GM18870 (cell line): ENCODE measurements at regions not wholly inside any gene's neighbourhood (a gene's known extent, or its start where the extent isn't known, plus 50 kb on each side); places are given as distances from the start of the nearest gene placed in this dataset.

Source experiments
- ATAC-seq: cut with Tn5 transposase; IDR thresholded peaks from one replicate; pipeline ENCODE4 v1.9.1; 2021; ENCODE audit warnings: moderate library complexity; ENCODE audit not compliant: unreplicated experiment

- ATAC-seq, result peak; percentile 80
Observed at GRCh38 chr17:57174591-57174990, 81.7 kb upstream of the MSI2 start.

- no peak for ATAC-seq
Observed at GRCh38 chr17:57178839-57179238, 77.5 kb upstream of the MSI2 start.

GRCh38 chr17:57182621-57183020 is 73.7 kb upstream of the MSI2 start:
- no peak for ATAC-seq

GRCh38 chr17:57186226-57187019 is 69.9 kb upstream of the MSI2 start:
- ATAC-seq, result no peak

GRCh38 chr17:57187391-57187790 is 68.9 kb upstream of the MSI2 start:
- ATAC-seq, result no peak

GRCh38 chr17:57195785-57196460 is 60.4 kb upstream of the MSI2 start:
- no peak for ATAC-seq

- no peak for ATAC-seq
Observed at GRCh38 chr17:57197466-57198071, 58.8 kb upstream of the MSI2 start.

- no peak for ATAC-seq
Observed at GRCh38 chr17:57201481-57201880, 54.8 kb upstream of the MSI2 start.

- ATAC-seq, result no peak
Observed at GRCh38 chr17:57203040-57203439, 53.3 kb upstream of the MSI2 start.
